DMS53 treated with DMSO at 0.1 percent for 48 hours (cell line): ENCODE measurements at regions not wholly inside any gene's neighbourhood (a gene's known extent, or its start where the extent isn't known, plus 50 kb on each side); places are given as distances from the start of the nearest gene placed in this dataset.
A peak's percentile ranks its signal among the peaks of the same experiment; 100 is the strongest.
"Not testable (repeated sequence)": the region's sequence is repeated elsewhere in the genome, so short reads cannot be mapped to it uniquely, and the experiment has no call there.

ENCODE experiments used
- DNase-seq: peaks from one replicate; lab custom pipeline; 2025; ENCODE audit not compliant: unreplicated experiment; lab: John Stamatoyannopoulos, UW

DNA sequence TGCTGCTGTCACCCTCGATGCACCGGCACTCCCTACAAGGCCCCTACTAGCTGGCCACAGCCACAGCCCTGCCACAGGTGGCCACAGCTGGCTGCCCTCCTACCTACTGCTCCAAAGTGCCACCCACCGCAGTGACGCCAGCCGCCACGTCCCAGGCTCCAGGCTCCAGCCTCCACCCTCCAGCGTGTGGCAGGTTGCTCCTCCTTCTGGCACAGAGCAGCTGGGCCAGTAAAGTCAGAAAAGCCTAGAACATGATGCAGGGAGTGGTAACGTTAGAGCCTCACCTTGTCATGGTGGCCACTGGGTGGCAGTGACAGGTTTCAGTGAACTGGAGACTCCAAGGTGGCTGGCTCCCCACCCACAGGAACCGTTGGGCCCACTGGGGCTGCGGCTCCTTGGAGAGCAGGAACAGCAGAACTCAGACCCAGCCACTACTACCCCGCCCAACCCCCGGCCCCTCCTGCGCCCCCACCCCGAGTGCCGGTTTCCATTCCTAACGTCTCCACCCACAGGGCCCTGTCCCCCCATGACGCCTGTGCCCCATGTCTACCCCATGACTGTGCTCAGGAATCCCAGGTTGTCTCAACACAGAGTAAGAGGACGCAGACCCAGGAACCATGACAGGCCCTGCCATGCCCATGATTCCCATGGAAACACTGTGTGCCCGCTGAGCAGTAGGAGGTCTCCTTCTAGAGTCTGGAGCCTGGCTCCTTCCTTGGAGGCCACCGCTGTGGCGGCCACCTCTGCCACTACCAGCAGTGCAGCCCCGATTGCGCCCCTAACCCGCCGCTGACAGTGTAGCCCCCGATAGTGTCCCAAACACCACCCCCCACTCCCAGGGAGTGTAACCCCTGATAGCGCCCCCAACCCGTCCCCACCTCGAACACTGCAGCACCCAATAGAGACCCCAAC is 52.3 kb upstream of the ZNF33B start:
- DNase-seq, result peak; percentile 71

DNA sequence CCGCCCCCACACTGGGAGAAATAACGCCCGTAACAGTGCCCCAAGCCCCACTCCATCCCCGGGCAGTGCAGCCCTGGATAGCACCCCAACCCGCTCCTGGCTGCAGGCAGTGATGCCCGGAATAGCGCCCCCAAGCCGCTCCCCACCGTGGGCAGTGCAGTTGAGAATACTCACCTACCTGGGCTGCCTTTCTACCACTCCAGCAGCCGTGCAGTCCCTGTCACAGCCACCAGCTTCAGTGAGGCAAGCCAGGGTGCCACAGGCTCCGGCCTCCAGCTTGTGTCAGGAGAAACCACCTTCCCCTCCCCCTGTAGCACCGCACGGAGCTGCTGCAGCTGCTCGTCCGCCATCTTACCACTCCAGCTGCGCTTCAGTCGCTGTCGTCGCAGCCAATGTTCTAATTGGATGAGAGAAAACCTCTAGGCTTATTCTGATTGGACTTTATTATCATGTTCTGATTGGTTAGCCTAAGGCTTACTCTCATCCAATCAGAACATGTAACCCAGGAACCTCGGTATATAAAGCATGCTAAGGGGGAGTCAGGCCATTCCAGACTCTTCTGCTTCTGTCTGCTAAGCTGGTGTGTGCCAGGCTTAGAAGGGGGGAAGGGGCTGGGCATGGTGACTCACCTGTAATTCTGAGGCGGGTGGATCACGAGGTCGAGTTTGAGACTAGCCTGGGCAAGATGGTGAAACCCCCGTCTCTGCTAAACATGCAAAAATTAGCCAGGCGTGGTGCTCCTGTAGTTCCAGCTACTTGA is 53.2 kb upstream of the ZNF33B start:
- peak; percentile 96 for DNase-seq

DNA sequence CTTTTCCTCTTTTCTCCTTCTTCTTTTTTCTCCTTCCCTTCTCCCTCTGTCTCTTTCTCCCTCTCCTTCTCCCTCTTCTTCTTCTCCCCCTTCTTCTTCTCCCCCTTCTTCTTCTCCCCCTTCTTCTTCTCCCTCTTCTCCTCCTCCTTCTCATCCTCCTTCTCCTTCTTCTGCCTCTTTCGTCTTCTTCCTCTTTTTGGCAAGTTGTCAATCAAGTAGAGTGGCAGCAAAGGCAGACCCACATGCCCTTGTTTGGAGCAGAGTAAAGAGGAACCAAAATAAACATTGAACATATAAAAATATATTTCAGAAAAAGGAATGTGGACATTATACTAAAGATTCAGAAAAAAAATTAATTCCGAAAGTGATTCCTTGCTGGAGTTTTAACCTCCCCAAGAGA is 59.6 kb upstream of the ZNF33B start:
- DNase-seq, result no peak

DNA sequence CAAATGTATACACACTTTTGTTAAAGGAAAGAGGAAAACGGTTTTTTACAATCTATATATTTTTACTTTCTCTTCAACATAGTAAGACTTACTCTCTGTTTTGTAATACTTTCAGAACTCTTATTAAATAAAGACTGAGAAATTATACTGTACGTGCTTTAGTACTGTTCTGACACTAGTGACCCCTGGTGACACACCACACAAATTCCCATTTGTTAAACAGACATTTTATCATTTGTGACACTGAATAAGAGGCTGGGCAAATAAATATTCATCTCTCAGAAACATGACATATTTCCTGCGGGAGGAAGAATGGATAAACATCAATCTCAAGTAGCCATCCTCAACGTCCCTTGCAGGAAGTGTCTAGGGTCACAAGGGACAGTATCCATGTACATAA is 68.9 kb upstream of the ZNF33B start:
- DNase-seq, result peak; percentile 0

DNA sequence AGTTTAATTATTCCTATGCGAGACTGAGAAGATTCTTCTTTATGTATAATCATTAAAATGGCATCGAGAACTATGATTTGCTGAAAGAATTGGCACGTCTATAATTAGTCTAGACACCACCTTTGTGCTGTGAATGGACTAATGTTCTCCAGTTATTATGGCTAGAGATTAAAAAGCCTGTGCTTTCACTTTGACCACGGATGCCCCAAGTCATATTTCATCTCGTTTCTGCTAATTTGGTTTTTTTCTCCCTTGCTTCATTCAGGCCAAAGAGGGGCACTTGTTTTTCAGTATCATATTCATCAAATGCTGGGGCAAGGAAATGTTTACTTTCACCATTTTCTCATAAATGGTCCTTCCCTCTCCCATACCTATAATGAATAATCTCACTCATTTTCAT is 63.3 kb upstream of the BMS1 start:
- not testable (repeated sequence) for DNase-seq

DNA sequence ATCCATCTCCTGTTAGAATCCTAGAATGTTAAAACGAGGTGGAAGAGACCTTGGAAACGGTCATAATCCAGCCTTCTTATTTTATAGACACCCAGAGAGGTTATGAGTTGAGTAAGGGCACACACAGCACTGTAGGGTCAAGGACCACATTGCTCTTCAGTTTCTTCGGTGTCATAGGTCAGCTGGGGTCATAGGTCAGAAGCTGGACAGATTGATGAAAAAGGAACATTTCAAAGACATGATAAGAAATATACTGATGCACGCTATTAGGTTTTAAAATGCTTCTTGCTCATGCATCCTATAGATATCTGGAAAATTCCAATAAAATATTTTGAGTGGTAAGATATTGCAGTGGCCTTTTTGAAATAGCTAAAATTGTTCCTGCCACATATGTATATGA is 60.0 kb upstream of the BMS1 start:
- DNase-seq, result no peak

DNA sequence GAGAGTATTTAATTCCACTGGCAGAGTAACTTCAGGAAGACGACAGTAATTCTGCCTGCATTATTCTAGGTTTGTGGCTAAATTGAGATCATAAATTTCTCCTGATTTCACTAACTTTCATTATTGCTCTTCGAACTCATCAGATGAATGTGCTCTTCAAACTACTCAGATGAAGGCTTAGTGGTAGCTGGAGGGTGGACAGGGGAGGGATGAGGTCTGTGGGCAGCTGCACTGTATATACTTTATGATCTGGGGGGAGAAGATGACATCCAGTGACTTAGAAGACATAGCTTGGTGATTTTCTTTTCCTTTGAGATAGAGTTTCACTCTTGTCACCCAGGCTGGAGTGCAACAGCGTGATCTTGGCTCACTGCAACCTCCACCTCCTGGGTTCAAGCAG is 59.0 kb upstream of the BMS1 start:
- not testable (repeated sequence) for DNase-seq

DNA sequence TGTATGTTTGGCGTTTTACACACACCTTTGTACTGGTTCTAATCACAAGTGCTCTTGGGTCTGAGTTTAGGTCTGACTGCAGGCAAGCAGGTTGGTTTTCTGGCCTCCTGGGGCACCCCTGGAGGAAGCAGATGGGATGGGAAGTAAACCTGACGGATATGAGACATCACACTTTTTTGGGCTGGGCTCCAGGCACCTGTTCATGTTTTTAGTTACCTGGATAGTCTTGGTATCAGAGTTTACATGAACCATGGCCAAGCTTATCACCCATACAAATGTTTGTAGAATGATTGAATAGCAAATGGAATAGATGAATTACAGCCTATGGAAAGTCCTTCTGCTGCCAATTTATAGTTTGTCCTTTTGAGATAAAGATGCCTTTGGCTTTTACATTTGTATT is 57.9 kb upstream of the BMS1 start:
- not testable (repeated sequence) for DNase-seq

DNA sequence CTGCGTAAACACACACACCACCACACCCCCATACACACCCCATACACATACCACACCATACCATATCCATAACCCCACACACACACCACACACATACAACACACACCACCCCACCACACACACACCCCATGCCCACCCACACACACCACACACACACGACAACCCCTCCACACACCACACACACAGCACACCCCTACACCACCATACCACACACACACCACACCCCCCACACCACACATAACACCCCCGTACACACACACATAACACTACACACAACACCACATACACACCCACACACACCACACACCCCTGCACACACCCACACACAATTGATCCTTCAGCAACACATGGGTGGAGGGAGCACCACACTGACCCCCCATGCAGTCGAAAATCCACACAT is 50.3 kb upstream of the BMS1 start:
- no peak for DNase-seq
